Transverse colon (tissue), 4 donors: ENCODE measurements at regions not wholly inside any gene's neighbourhood (a gene's known extent, or its start where the extent isn't known, plus 50 kb on each side); places are given as distances from the start of the nearest gene placed in this dataset.

Experiments
- DNase-seq: peaks from one replicate; pipeline ENCODE4 v3.0.0-alpha.2; 2019
- H3K27ac ChIP-seq, 4 donors: fragments of 200-600 bp; sonication (generic); 2 replicates each; pipeline ENCODE4 v1.5.1; 2016 to 2018; ENCODE audit warnings: inconsistent platforms in 4 of 4
- H3K27me3 ChIP-seq: fragments of 200-600 bp; sonication (generic); 2 replicates; pipeline ENCODE4 v1.5.1; 2017; ENCODE audit warnings: inconsistent platforms
- H3K36me3 ChIP-seq, 4 donors: fragments of 200-600 bp; sonication (generic); 2 replicates each; pipeline ENCODE4 v1.5.1; 2017 to 2019; ENCODE audit warnings: inconsistent platforms in 4 of 4
- H3K4me1 ChIP-seq, 4 donors: fragments of 200-600 bp; sonication (generic); 2 replicates each; pipeline ENCODE4 v1.5.1; 2017 to 2020; ENCODE audit warnings: inconsistent platforms in 4 of 4
- H3K4me3 ChIP-seq, 4 donors: fragments of 200-600 bp; sonication (generic); 1 replicate in 1 of 4; 2 replicates in 3 of 4; pipeline versions ENCODE4 v1.5.1 to v1.6.1; 2017 to 2019; ENCODE audit warnings: inconsistent platforms in 4 of 4
- H3K9me3 ChIP-seq, 2 donors: fragments of 200-600 bp; sonication (generic); 2 replicates each; pipeline ENCODE4 v1.5.1; 2017 to 2019; ENCODE audit warnings: inconsistent platforms in 2 of 2
- CTCF ChIP-seq, 5 experiments: fragments of 200-600 bp in 3 of 5; fragments of 450-650 bp in 2 of 5; sonication (generic) in 3 of 5; IDR thresholded peaks; 1 replicate in 2 of 5; 2 replicates in 3 of 5; pipeline ENCODE4 v1.5.1; 2016 to 2017; ENCODE audit warnings: antibody characterized with exemption in 5 of 5, inconsistent platforms in 3 of 5, mild to moderate bottlenecking in 2 of 5, moderate library complexity in 1 of 5
- EP300 ChIP-seq: sonication (generic); formaldehyde crosslinking; IDR thresholded peaks from one replicate; pipeline ENCODE4 v1.6.1; 2017; ENCODE audit warnings: antibody characterized with exemption, low read depth
- POLR2A ChIP-seq: fragments of 450-650 bp; IDR thresholded peaks from one replicate; pipeline ENCODE4 v1.6.1; 2016; ENCODE audit warnings: antibody characterized with exemption, mild to moderate bottlenecking, moderate library complexity
- POLR2AphosphoS5 ChIP-seq, 3 donors: sonication (generic); formaldehyde crosslinking; IDR thresholded peaks; one replicate each; pipeline ENCODE4 v1.6.1; 2016; ENCODE audit warnings: antibody characterized with exemption in 3 of 3
- WGBS, 2 donors: methylation state at CpG; one replicate each; pipeline ENCODE4 v1.1.5; 2018; ENCODE audit warnings: low coverage in 1 of 2; 5-methylcytosine and 5-hydroxymethylcytosine counted together
- in situ Hi-C, 4 donors: fragments of 200-750 bp; cut with MboI; loops; one replicate each; pipeline versions ENCODE4 v1.15.0 to v1.15.1; 2017; ENCODE audit warnings: low sequenced_read_pairs in 3 of 4, low pct_ligation_motif_present in 1 of 4, low pct_unique_long_range_greater_than_20kb in 1 of 4
- intact Hi-C: fragments of 100-400 bp; cut with DNase I; formaldehyde crosslinking; loops from one replicate; pipeline ENCODE4 v1.15.1; 2023; ENCODE audit warnings: low total_unique reads

DNA sequence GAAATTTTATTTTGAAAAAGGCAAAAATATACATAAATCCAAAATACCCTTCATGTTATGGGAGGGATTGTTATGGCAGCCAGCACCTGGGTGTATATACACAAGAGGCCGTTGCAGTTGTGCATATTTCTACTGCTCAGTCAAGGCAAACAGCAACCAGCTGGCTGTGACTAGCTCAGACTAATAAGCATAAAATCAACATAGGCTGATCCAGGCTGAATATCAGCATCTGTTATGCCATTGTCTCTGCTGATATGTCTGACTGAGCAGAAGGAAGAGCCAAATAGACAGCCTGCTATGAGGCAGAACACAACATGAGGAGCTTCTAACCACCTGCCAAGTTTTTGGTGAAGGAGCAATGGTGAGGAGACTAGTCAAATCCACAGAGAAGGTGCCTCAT lies 457.5 kb upstream of the ALCAM start:
- no peaks in the 10 kb centered on the region for H3K27me3 ChIP-seq
- intact Hi-C loops (no loop called here), in situ Hi-C loops (no loop called here)
- 0 to 30% methylated on average over 1 of the region's 1 CpG for WGBS, 2 donors
- no peaks in the 10 kb centered on the region for H3K36me3 ChIP-seq
- TF ChIP-seq POLR2AphosphoS5 (IDR thresholded peaks at IDR 0.05) (no peak), EP300 (no peak), POLR2A (no peak), CTCF (IDR thresholded peaks at IDR 0.05) (no peak)
- no peak overlapping the region for H3K27ac ChIP-seq
- H3K4me3 ChIP-seq = no peak overlapping the region
- no peaks in the 10 kb centered on the region for H3K4me1 ChIP-seq
- H3K9me3 ChIP-seq = no peaks in the 10 kb centered on the region
- DNase-seq = no peak

DNA sequence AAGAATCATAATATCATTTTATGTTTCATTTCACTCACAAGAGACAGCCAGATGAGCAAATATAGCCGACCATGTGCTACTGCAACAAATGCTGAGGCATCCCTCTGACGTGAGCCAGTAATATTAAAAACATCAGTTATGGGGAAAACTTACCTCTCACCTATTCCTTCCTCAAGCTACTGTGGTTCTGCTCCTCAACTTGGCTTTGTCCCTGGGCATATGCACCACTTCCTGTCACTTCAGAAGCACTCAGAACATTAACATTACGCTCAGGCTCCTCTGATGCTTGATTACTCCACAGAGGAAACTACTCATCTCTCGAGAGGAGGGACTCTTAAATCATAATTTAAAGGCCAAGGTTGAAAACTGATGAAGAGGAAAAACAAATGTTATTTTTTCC lies 457.0 kb upstream of the ALCAM start:
- no peak overlapping the region for H3K27ac ChIP-seq
- H3K4me3 ChIP-seq = no peak overlapping the region
- H3K36me3 ChIP-seq = no peaks in the 10 kb centered on the region
- H3K27me3 ChIP-seq = no peaks in the 10 kb centered on the region
- in situ Hi-C loops (no loop called here), intact Hi-C loops (no loop called here)
- no peak for DNase-seq
- no peak for TF ChIP-seq POLR2A
- TF ChIP-seq CTCF (IDR thresholded peaks at IDR 0.05) = no peak
- TF ChIP-seq EP300 = no peak
- TF ChIP-seq POLR2AphosphoS5 (IDR thresholded peaks at IDR 0.05) = no peak
- no peaks in the 10 kb centered on the region for H3K4me1 ChIP-seq
- WGBS, 2 donors = 59 to 67% methylated on average over 3 to 4 of the region's 4 CpGs
- no peaks in the 10 kb centered on the region for H3K9me3 ChIP-seq

GRCh38 chr3:104911376-104911775 lies 455.3 kb upstream of the ALCAM start:
- in situ Hi-C loops = no loop called here
- H3K4me3 ChIP-seq = no peak overlapping the region
- 56 to 60% methylated on average over 1 of the region's 1 CpG for WGBS, 2 donors
- H3K27ac ChIP-seq = no peak overlapping the region
- intact Hi-C loops = no loop called here
- H3K36me3 ChIP-seq = no peaks in the 10 kb centered on the region
- DNase-seq = no peak
- H3K4me1 ChIP-seq = no peaks in the 10 kb centered on the region
- no peaks in the 10 kb centered on the region for H3K27me3 ChIP-seq
- TF ChIP-seq CTCF (IDR thresholded peaks at IDR 0.05) (no peak), POLR2A (no peak), EP300 (no peak), POLR2AphosphoS5 (IDR thresholded peaks at IDR 0.05) (no peak)
- no peaks in the 10 kb centered on the region for H3K9me3 ChIP-seq

- Histone ChIP-seq H3K36me3 (no peaks in the 10 kb centered on the region), H3K9me3 (no peaks in the 10 kb centered on the region), H3K27me3 (no peaks in the 10 kb centered on the region), H3K27ac (no peak overlapping the region), H3K4me1 (no peaks in the 10 kb centered on the region), H3K4me3 (no peak overlapping the region)
- intact Hi-C loops = no loop called here
- 8 to 41% methylated on average over 1 of the region's 1 CpG for WGBS, 2 donors
- in situ Hi-C loops = no loop called here
- TF ChIP-seq EP300 (no peak), POLR2A (no peak), CTCF (IDR thresholded peaks at IDR 0.05) (no peak), POLR2AphosphoS5 (IDR thresholded peaks at IDR 0.05) (no peak)
- DNase-seq = no peak
Measured at GRCh38 chr3:104916971-104917370, 449.7 kb upstream of the ALCAM start.
